KMS-11 (cell line): ENCODE measurements at regions not wholly inside any gene's neighbourhood (a gene's known extent, or its start where the extent isn't known, plus 50 kb on each side); places are given as distances from the start of the nearest gene placed in this dataset.

Experiments
- H2AFZ ChIP-seq: fragments of 200-600 bp; sonication (generic); 2 replicates; pipeline ENCODE4 v1.6.1; 2016; ENCODE audit warnings: antibody characterized with exemption, mixed run types, low read depth
- H3K27ac ChIP-seq: fragments of 200-600 bp; sonication (generic); 2 replicates; pipeline ENCODE4 v1.6.1; 2016; ENCODE audit warnings: mild to moderate bottlenecking, mixed run types
- H3K27me3 ChIP-seq: fragments of 200-600 bp; sonication (generic); 2 replicates; pipeline ENCODE4 v1.6.1; 2017; ENCODE audit warnings: mild to moderate bottlenecking, low read depth, mixed run types, moderate library complexity; ENCODE audit not compliant: insufficient read depth
- H3K36me3 ChIP-seq: fragments of 200-600 bp; sonication (generic); 2 replicates; pipeline ENCODE4 v1.6.1; 2017; ENCODE audit warnings: mild to moderate bottlenecking, mixed run types; ENCODE audit not compliant: insufficient read depth
- H3K4me1 ChIP-seq: fragments of 200-600 bp; sonication (generic); 2 replicates; pipeline ENCODE4 v1.6.1; 2016; ENCODE audit warnings: mild to moderate bottlenecking, low read depth, mixed run types; ENCODE audit not compliant: poor library complexity, severe bottlenecking
- H3K4me2 ChIP-seq: fragments of 200-600 bp; sonication (generic); 2 replicates; pipeline ENCODE4 v1.7.0; 2016; ENCODE audit warnings: mild to moderate bottlenecking, mixed run types
- H3K4me3 ChIP-seq: fragments of 200-600 bp; sonication (generic); IDR thresholded peaks from 2 replicates; pipeline ENCODE4 v1.6.1; 2017; ENCODE audit warnings: low read depth, low read length, mixed read lengths; ENCODE audit not compliant: insufficient read depth
- H3K79me2 ChIP-seq: fragments of 200-600 bp; sonication (generic); 2 replicates; pipeline ENCODE4 v1.6.1; 2016; ENCODE audit warnings: low read depth, mixed run types; ENCODE audit not compliant: insufficient read depth
- H3K9ac ChIP-seq: fragments of 200-600 bp; sonication (generic); 2 replicates; pipeline ENCODE4 v1.6.1; 2016; ENCODE audit warnings: mild to moderate bottlenecking, mixed run types
- H4K20me1 ChIP-seq: fragments of 200-600 bp; sonication (generic); 2 replicates; pipeline ENCODE4 v1.6.1; 2016; ENCODE audit warnings: mild to moderate bottlenecking, mixed run types; ENCODE audit not compliant: insufficient read depth
- TF ChIP-seq, protein P1 (sequence below): fragments of 200-600 bp; sonication (generic); conservative IDR thresholded peaks from 2 replicates; pipeline ENCODE4 v1.6.1; 2017; ENCODE audit warnings: low read depth, mild to moderate bottlenecking, antibody characterized with exemption, low read length, moderate library complexity, mixed read lengths

- no peaks in the 10 kb centered on the region for H3K36me3 ChIP-seq
- peaks cover 29% of the 10 kb centered on the region for H3K4me1 ChIP-seq
- H3K27me3 ChIP-seq, result peaks cover 26% of the 10 kb centered on the region
- H2AFZ ChIP-seq, result no peak overlapping the region
- H3K4me3 ChIP-seq, result no peak overlapping the region
- no peaks in the 10 kb centered on the region for H3K79me2 ChIP-seq
- no peaks in the 10 kb centered on the region for H4K20me1 ChIP-seq
- peak overlapping the region; percentile 32; the same call in 1 of the 2 replicates for H3K27ac ChIP-seq
- H3K9ac ChIP-seq, result no peak overlapping the region
- TF ChIP-seq, protein P1, sequence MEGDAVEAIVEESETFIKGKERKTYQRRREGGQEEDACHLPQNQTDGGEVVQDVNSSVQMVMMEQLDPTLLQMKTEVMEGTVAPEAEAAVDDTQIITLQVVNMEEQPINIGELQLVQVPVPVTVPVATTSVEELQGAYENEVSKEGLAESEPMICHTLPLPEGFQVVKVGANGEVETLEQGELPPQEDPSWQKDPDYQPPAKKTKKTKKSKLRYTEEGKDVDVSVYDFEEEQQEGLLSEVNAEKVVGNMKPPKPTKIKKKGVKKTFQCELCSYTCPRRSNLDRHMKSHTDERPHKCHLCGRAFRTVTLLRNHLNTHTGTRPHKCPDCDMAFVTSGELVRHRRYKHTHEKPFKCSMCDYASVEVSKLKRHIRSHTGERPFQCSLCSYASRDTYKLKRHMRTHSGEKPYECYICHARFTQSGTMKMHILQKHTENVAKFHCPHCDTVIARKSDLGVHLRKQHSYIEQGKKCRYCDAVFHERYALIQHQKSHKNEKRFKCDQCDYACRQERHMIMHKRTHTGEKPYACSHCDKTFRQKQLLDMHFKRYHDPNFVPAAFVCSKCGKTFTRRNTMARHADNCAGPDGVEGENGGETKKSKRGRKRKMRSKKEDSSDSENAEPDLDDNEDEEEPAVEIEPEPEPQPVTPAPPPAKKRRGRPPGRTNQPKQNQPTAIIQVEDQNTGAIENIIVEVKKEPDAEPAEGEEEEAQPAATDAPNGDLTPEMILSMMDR, result no peak
- peak overlapping the region; percentile 40; the same call in 1 of the 2 replicates for H3K4me2 ChIP-seq
Observed at GRCh38 chr1:234773936-234774677, 164.1 kb upstream of the IRF2BP2 start.

DNA sequence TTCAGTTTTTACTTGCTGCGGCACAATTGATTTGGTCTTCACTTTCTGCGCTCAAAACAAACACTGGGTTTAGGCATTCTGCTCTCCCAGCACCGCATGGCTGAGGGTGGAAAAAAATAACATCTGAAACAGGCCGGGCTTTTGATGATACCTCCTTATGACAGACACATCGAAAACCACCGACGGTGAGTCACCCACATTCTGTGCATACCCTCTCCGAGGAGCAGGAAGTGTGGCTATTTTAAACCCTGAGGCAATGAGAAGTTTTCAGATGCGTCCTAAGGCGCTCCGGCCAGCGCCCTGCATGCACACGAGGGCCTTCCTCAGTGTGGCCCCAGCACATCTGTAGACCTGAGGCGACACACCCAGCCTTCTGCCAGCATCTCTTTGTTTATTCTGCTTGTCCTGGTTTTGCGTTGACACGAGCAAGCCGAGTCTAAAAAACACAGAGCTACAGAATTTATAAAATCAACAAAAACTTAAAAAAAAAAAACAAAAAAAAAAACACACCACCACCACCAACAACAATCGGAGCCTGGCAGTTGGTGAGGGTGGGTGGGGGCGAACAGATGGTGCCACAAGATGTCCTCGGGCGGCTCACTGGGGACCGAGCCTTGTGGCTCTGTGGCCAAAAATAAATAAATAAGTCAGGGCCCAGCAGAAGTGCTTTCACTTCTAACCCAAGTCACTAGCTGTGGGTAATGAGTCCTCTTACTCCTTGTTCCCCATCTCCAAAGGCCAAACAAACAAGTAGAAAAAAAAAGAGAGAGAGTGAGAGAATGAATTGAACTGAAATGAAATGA, 162.6 kb upstream of the IRF2BP2 start:
- Histone ChIP-seq H2AFZ (peak overlapping the region; percentile 39; the same call in 1 of the 2 replicates), H3K4me1 (peaks cover 29% of the 10 kb centered on the region), H3K27me3 (peaks cover 11% of the 10 kb centered on the region), H3K9ac (peak overlapping the region; percentile 66), H3K4me2 (peak overlapping the region; percentile 59), H3K4me3 (peak overlapping the region; percentile 73), H3K79me2 (no peaks in the 10 kb centered on the region), H4K20me1 (no peaks in the 10 kb centered on the region), H3K27ac (peak overlapping the region; percentile 94), H3K36me3 (no peaks in the 10 kb centered on the region)
- TF ChIP-seq, protein P1, result no peak

GRCh38 chr1:234771642-234772344, 161.8 kb upstream of the IRF2BP2 start:
- Histone ChIP-seq H4K20me1 (no peaks in the 10 kb centered on the region), H3K36me3 (no peaks in the 10 kb centered on the region), H3K79me2 (no peaks in the 10 kb centered on the region), H3K9ac (peak overlapping the region; percentile 66), H2AFZ (peak overlapping the region; percentile 34), H3K27me3 (peaks cover 4% of the 10 kb centered on the region), H3K4me1 (peaks cover 29% of the 10 kb centered on the region), H3K27ac (peak overlapping the region; percentile 94), H3K4me2 (peak overlapping the region; percentile 59), H3K4me3 (peak overlapping the region; percentile 53)
- TF ChIP-seq, protein P1, result no peak

GRCh38 chr1:234770924-234771540, 161.1 kb upstream of the IRF2BP2 start:
- H3K79me2 ChIP-seq, result no peaks in the 10 kb centered on the region
- H2AFZ ChIP-seq, result no peak overlapping the region
- H3K27ac ChIP-seq, result peak overlapping the region; percentile 94; the same call in 1 of the 2 replicates
- H4K20me1 ChIP-seq, result no peaks in the 10 kb centered on the region
- TF ChIP-seq, protein P1, result no peak
- peak overlapping the region; percentile 66; the same call in 1 of the 2 replicates for H3K9ac ChIP-seq
- H3K4me1 ChIP-seq, result peaks cover 29% of the 10 kb centered on the region
- H3K4me3 ChIP-seq, result no peak overlapping the region
- peak overlapping the region; percentile 59; the same call in 1 of the 2 replicates for H3K4me2 ChIP-seq
- no peaks in the 10 kb centered on the region for H3K36me3 ChIP-seq
- H3K27me3 ChIP-seq, result no peaks in the 10 kb centered on the region
